ENCODE measurements at regions not wholly inside any gene's neighbourhood (a gene's known extent, or its start where the extent isn't known, plus 50 kb on each side); places are given as distances from the start of the nearest gene placed in this dataset.
"Not testable (repeated sequence)": the region's sequence is repeated elsewhere in the genome, so short reads cannot be mapped to it uniquely, and the experiment has no call there.

DNA sequence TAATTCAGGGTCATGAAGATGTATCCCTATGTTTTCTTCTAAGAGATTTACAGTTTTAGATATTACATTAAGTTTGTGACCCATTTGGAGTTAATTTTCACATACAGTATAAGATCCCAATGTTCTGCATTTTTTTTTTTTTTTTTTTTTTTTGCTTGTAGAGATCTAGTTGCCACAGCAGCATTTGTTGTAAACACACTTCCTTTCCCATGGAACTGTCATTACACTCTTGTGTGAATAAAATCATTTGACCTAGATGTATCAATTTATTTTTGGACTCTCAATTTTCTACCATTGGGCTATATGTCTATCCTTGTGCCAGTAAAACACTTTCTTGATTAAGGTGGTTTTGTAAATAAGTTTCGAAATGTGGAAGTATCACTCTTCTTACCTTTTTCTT lies 1107.2 kb downstream of the TECRL start:
- DNase-seq (ENCODE audit: low read depth) = no peak

GRCh38 chr4:63296773-63297172 lies 1112.5 kb downstream of the TECRL start:
- DNase-seq (ENCODE audit: low read depth) = no peak

GRCh38 chr4:63275491-63275890 lies 1133.8 kb downstream of the TECRL start:
- no peak for DNase-seq (ENCODE audit: low read depth)

- DNase-seq (ENCODE audit: low read depth) = no peak
These were observed 1140.1 kb downstream of the TECRL start for GRCh38 chr4:63269156-63269555.

GRCh38 chr4:63233671-63234070 lies 1175.6 kb downstream of the TECRL start:
- DNase-seq (ENCODE audit: low read depth) = no peak

GRCh38 chr4:63232058-63232457 lies 1177.2 kb downstream of the TECRL start:
- no peak for DNase-seq (ENCODE audit: low read depth)

- no peak for DNase-seq (ENCODE audit: low read depth)
These were observed 1183.0 kb downstream of the TECRL start for GRCh38 chr4:63226229-63226628.

- no peak for DNase-seq (ENCODE audit: low read depth)
These were observed 1186.8 kb downstream of the TECRL start for GRCh38 chr4:63222466-63222865.

- no peak for DNase-seq (ENCODE audit: low read depth)
These were observed 1187.8 kb downstream of the TECRL start for GRCh38 chr4:63221477-63221876.

GRCh38 chr4:63218856-63219255 lies 1190.4 kb downstream of the TECRL start:
- DNase-seq (ENCODE audit: low read depth) = no peak

GRCh38 chr4:63214076-63214475 lies 1195.2 kb downstream of the TECRL start:
- DNase-seq (ENCODE audit: low read depth) = no peak

GRCh38 chr4:63211776-63212479 lies 1197.3 kb downstream of the TECRL start:
- DNase-seq (ENCODE audit: low read depth) = no peak

GRCh38 chr4:63211375-63211774 lies 1197.9 kb downstream of the TECRL start:
- DNase-seq (ENCODE audit: low read depth) = no peak

- DNase-seq (ENCODE audit: low read depth) = not testable (repeated sequence)
These were observed 1216.2 kb downstream of the TECRL start for GRCh38 chr4:63193029-63193428.

- no peak for DNase-seq (ENCODE audit: low read depth)
These were observed 1237.9 kb downstream of the TECRL start for GRCh38 chr4:63171341-63171740.

- DNase-seq (ENCODE audit: low read depth) = no peak
These were observed 1238.3 kb downstream of the TECRL start for GRCh38 chr4:63170923-63171322.

DNA sequence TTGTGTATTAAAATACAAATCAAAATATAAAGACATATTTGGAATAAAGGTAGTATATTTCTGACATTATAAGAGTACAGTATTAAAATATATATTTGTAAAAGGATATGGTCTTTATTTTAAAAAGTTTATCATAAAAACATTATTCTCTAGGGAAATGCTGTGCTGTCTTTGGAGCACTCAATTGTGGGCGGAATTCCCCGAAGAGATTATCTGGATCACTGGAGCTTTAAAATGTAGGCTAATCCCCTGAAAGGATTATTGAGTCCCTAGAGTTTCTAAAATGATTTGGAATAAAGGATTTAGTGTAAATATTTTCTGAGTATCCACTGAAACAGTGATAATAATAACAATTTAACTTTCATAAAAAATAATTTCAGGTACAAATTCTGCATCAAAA lies 1239.4 kb downstream of the TECRL start:
- no peak for DNase-seq (ENCODE audit: low read depth)

DNA sequence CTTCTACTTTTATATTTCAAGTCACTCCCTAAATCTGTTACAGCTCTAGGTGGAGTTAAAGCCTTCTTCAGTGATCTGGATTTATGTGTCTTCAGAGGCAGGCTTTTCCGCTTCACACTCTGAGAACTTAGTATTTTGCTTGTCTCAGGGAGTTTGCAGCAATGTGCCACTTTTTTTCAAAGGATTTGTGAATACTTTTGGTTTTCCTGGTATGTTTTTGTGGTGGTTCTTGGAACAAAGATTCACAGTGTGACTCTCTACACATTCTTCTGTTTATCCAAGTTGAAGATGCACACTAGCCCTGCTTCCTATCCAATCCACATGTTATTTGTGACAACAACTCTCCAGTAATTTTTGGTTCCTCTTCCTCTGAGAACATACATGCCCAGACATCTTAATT lies 1253.7 kb downstream of the TECRL start:
- no peak for DNase-seq (ENCODE audit: low read depth)

DNA sequence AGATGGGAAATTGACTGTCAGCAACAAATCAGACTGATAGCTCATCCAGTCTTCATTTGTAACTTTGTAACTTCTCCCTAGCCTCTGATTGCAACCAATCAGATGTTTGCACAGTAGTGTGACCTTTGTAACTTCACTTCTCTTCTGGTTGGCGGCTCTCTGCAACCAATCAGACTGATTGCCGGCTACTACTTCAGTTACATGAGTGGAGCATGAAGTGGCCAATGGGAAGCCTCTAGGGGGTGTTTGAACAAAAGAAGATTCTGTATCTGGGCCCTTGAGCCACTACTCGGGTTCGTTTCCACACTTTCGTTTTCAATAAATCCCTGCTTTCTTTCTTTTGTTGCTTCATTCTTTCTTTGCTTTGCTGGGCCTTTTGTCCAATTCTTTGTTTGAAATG lies 1285.8 kb downstream of the TECRL start:
- no peak for DNase-seq (ENCODE audit: low read depth)

DNA sequence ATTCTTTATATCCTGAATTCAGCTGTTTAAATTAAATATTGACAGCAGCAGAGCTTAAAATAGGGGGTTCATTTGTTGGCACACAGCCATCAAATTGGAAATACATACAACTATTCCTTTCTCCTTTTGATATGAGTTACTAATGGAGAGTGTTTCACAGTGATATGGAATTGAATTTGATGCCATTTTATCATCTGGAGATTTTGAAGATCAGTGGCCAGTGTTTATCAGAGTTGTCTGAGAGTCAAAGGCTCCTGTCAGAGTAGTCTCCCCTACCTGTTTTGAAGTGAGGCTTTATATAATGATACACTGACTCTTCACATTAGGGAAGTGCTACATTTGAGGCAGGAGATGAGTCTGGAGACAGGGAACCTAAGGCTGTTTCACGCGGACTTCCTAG lies 1286.3 kb downstream of the TECRL start:
- no peak for DNase-seq (ENCODE audit: low read depth)

DNA sequence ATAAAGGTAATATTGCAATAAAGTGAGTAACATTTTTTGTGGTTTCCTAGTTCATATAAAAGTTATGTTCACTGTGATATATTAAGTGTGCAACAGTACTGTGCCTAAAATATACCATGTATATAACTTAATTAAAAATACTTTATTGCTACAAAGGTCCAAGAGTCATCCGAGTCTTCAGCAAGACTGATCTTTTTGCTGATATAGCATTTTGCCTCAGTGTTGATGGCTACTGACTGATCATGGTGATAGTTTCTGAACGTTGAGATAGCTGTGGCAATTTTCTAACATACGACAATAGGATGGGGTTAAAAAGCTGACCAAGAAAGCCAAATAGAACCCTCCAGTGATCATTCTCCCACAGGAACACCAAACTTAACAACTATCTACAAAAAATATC lies 1302.7 kb downstream of the TECRL start:
- DNase-seq (ENCODE audit: low read depth) = no peak

DNA sequence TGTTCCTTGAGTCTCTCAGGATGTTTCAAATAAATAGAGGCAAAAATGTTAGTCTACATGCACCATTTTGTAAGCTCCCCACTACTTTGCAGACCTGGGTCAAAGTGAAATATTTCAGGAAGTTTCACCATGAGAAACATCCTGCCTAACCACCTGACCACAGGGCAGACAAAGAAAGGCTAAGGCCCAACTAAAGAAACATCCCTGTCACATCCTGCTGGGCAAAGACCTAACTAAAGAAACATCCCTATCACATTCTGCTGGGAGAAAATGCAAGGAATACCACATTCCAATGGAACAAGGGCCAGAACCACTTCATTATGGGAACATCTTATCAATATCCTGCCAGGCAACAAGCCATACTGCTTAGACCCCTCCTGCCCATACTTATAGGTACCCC lies 1303.4 kb downstream of the TECRL start:
- DNase-seq (ENCODE audit: low read depth) = no peak

DNA sequence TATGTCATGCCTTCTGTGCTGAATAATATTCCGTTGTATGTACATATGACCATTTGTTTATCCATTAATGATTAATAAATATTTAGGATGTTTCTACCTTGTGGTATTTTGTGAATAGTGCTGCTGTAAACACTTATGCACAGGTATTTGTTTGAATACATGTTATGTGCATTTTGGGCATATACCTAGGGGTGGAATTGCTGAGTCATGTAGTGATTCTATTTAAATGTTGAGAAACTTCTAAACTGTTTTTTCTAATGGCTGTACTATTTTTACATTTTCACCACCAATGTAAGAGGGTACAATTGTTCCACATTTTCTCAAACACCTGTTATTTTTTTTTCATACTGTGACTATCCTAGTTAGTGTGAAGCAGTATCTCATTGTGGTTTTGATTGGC lies 1318.6 kb downstream of the TECRL start:
- no peak for DNase-seq (ENCODE audit: low read depth)

- DNase-seq (ENCODE audit: low read depth) = no peak
These were observed 1324.2 kb downstream of the TECRL start for GRCh38 chr4:63085091-63085490.
